CD4-positive, alpha-beta T cell (primary cell): ENCODE measurements at regions not wholly inside any gene's neighbourhood (a gene's known extent, or its start where the extent isn't known, plus 50 kb on each side); places are given as distances from the start of the nearest gene placed in this dataset.
"Not testable (repeated sequence)": the region's sequence is repeated elsewhere in the genome, so short reads cannot be mapped to it uniquely, and the experiment has no call there.

Experiments used
- ATAC-seq: fragments of 200-7000 bp; cut with Tn5 transposase; one replicate; pipeline ENCODE4 v1.10.0; 2022; ENCODE audit warnings: mild to moderate bottlenecking; ENCODE audit not compliant: poor library complexity
- CTCF ChIA-PET: fragments of 350-600 bp; sonication (Branson Sonifier 250); formaldehyde crosslinking; loops from one replicate; lab custom pipeline; 2021; ENCODE audit warnings: antibody characterized with exemption, inconsistent platforms; lab: Charles Lee
- POLR2A ChIA-PET: fragments of 350-600 bp; sonication (Branson Sonifier 250); formaldehyde crosslinking; loops from one replicate; lab custom pipeline; 2021; ENCODE audit warnings: antibody characterized with exemption, inconsistent platforms; lab: Charles Lee
- DNase-seq, 14 experiments: peaks; one replicate each; pipeline ENCODE4 v3.0.0-alpha.2; 2013 to 2020; ENCODE audit warnings: mixed read lengths in 2 of 14
- H3K27ac ChIP-seq, 2 donors: one replicate each; pipeline versions ENCODE4 v1.5.1 to v1.7.0; 2013; ENCODE audit warnings: low read length in 2 of 2, low read depth in 1 of 2, mild to moderate bottlenecking in 1 of 2
- H3K27me3 ChIP-seq, 2 experiments: 1 replicate in 1 of 2; 2 replicates in 1 of 2; pipeline versions ENCODE4 v1.6.1 to v1.7.0; 2013; ENCODE audit warnings: low read length in 2 of 2, control low read depth in 1 of 2, mild to moderate bottlenecking in 1 of 2, moderate library complexity in 1 of 2; ENCODE audit not compliant: insufficient read depth in 2 of 2, control insufficient read depth in 1 of 2
- H3K36me3 ChIP-seq: one replicate; pipeline ENCODE4 v1.6.1; 2013; ENCODE audit warnings: low read length, control low read depth; ENCODE audit not compliant: insufficient read depth
- H3K4me1 ChIP-seq: one replicate; pipeline ENCODE4 v1.6.1; 2013; ENCODE audit warnings: low read length, control low read depth; ENCODE audit not compliant: insufficient read depth
- H3K4me3 ChIP-seq: one replicate; pipeline ENCODE4 v1.5.1; 2013; ENCODE audit warnings: mild to moderate bottlenecking, low read length, moderate library complexity
- H3K9me3 ChIP-seq, 2 experiments: 1 replicate in 1 of 2; 2 replicates in 1 of 2; pipeline versions ENCODE4 v1.6.1 to v1.7.0; 2013; ENCODE audit warnings: low read length in 2 of 2, mild to moderate bottlenecking in 2 of 2, control low read depth in 1 of 2, moderate library complexity in 1 of 2; ENCODE audit not compliant: control insufficient read depth in 1 of 2, insufficient read depth in 1 of 2
- H3K27ac Mint-ChIP-seq: one replicate; pipeline ENCODE4 v1.8.0; 2020; ENCODE audit warnings: mixed read lengths
- H3K27me3 Mint-ChIP-seq: one replicate; pipeline ENCODE4 v1.8.0; 2021; ENCODE audit warnings: mixed read lengths
- H3K36me3 Mint-ChIP-seq: one replicate; pipeline ENCODE4 v1.8.0; 2021; ENCODE audit warnings: low read depth, mixed read lengths
- H3K4me1 Mint-ChIP-seq: one replicate; pipeline ENCODE4 v1.8.0; 2021; ENCODE audit warnings: low read depth, mixed read lengths
- H3K4me3 Mint-ChIP-seq: one replicate; pipeline ENCODE4 v1.8.0; 2020; ENCODE audit warnings: mild to moderate bottlenecking, mixed read lengths
- H3K9me3 Mint-ChIP-seq: one replicate; pipeline ENCODE4 v1.8.0; 2020; ENCODE audit warnings: mixed read lengths
- intact Hi-C, 2 experiments: fragments of 100-400 bp; cut with DNase I in 1 of 2; cut with micrococcal nuclease in 1 of 2; formaldehyde crosslinking; loops; one replicate each; pipeline versions ENCODE4 v1.15.1 to v1.9.0; 2023 to 2025; cut with DNase I, micrococcal nuclease
- TF ChIP-seq, protein P1 (sequence below): fragments of 200-600 bp; IDR thresholded peaks from one replicate; pipeline ENCODE4 v1.8.0; 2022; ENCODE audit warnings: antibody characterized with exemption, mild to moderate bottlenecking

GRCh38 chr22:48820481-48821345, 1007.0 kb downstream of the BRD1 start:
- Histone ChIP-seq H3K4me3 (no peak overlapping the region), H3K36me3 (no peaks in the 10 kb centered on the region), H3K4me1 (no peaks in the 10 kb centered on the region), H3K9me3 (peaks cover 0 to 13% of the 10 kb centered on the region in 2 experiments), H3K27me3 (no peaks in the 10 kb centered on the region), H3K27ac (no peak overlapping the region)
- Mint-ChIP-seq H3K4me1 (no peaks in the 10 kb centered on the region), H3K9me3 (no peaks in the 10 kb centered on the region), H3K27ac (no peak overlapping the region), H3K36me3 (no peaks in the 10 kb centered on the region), H3K4me3 (no peak overlapping the region), H3K27me3 (peaks cover 22% of the 10 kb centered on the region)
- ChIA-PET CTCF (no interaction called here), POLR2A (no interaction called here)
- intact Hi-C loops: no loop called here
- no peak for ATAC-seq
- DNase-seq: no peak
- TF ChIP-seq, protein P1, sequence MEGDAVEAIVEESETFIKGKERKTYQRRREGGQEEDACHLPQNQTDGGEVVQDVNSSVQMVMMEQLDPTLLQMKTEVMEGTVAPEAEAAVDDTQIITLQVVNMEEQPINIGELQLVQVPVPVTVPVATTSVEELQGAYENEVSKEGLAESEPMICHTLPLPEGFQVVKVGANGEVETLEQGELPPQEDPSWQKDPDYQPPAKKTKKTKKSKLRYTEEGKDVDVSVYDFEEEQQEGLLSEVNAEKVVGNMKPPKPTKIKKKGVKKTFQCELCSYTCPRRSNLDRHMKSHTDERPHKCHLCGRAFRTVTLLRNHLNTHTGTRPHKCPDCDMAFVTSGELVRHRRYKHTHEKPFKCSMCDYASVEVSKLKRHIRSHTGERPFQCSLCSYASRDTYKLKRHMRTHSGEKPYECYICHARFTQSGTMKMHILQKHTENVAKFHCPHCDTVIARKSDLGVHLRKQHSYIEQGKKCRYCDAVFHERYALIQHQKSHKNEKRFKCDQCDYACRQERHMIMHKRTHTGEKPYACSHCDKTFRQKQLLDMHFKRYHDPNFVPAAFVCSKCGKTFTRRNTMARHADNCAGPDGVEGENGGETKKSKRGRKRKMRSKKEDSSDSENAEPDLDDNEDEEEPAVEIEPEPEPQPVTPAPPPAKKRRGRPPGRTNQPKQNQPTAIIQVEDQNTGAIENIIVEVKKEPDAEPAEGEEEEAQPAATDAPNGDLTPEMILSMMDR: no peak

GRCh38 chr22:48819961-48820360, 1007.7 kb downstream of the BRD1 start:
- Mint-ChIP-seq H3K27me3 (peaks cover 21% of the 10 kb centered on the region), H3K36me3 (no peaks in the 10 kb centered on the region), H3K27ac (no peak overlapping the region), H3K4me1 (no peaks in the 10 kb centered on the region), H3K9me3 (no peaks in the 10 kb centered on the region), H3K4me3 (no peak overlapping the region)
- Histone ChIP-seq H3K4me1 (no peaks in the 10 kb centered on the region), H3K27me3 (no peaks in the 10 kb centered on the region), H3K27ac (no peak overlapping the region), H3K9me3 (peaks cover 0 to 10% of the 10 kb centered on the region in 2 experiments), H3K4me3 (no peak overlapping the region), H3K36me3 (no peaks in the 10 kb centered on the region)
- ATAC-seq (no peak), DNase-seq (no peak)
- intact Hi-C loops: no loop called here
- TF ChIP-seq, protein P1: no peak
- ChIA-PET POLR2A (no interaction called here), CTCF (no interaction called here)

GRCh38 chr22:48819232-48819631, 1008.4 kb downstream of the BRD1 start:
- Mint-ChIP-seq H3K4me3 (no peak overlapping the region), H3K9me3 (no peaks in the 10 kb centered on the region), H3K36me3 (no peaks in the 10 kb centered on the region), H3K27ac (no peak overlapping the region), H3K4me1 (no peaks in the 10 kb centered on the region), H3K27me3 (peaks cover 18% of the 10 kb centered on the region)
- ChIA-PET CTCF (no interaction called here), POLR2A (no interaction called here)
- Histone ChIP-seq H3K27me3 (no peaks in the 10 kb centered on the region), H3K4me1 (no peaks in the 10 kb centered on the region), H3K9me3 (peaks cover 0 to 10% of the 10 kb centered on the region in 2 experiments), H3K27ac (no peak overlapping the region), H3K36me3 (no peaks in the 10 kb centered on the region), H3K4me3 (no peak overlapping the region)
- no peak for DNase-seq
- TF ChIP-seq, protein P1: no peak
- no peak for ATAC-seq
- intact Hi-C loops: no loop called here

DNA sequence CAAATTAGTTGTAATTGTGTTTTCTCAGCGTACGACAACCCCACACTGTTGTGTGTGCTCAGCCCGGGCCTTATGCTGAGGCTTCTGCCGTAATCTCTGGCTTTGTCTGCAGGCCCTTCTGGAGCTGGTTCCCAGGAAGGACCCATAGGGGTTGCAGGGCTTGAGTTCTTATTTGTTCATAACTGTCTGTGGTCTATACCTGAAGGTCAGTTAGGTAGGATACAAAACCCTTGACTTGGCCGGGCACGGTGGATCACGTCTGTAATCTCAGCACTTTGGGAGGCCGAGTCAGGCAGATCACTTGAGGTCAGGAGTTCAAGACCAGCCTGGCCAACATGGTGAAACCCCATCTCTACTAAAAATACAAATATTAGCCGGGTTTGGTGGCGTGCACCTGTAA, 1010.2 kb downstream of the BRD1 start:
- H3K27me3 ChIP-seq, H3K4me1 ChIP-seq, H3K36me3 Mint-ChIP-seq, H3K9me3 Mint-ChIP-seq, DNase-seq, CTCF ChIA-PET, ATAC-seq, intact Hi-C loops, H3K27me3 Mint-ChIP-seq, H3K9me3 ChIP-seq, POLR2A ChIA-PET, H3K27ac Mint-ChIP-seq, H3K4me1 Mint-ChIP-seq, H3K27ac ChIP-seq, H3K4me3 ChIP-seq, H3K36me3 ChIP-seq, H3K4me3 Mint-ChIP-seq: not testable (repeated sequence)
